Middle frontal gyrus (tissue), 1 donor: ENCODE measurements at regions not wholly inside any gene's neighbourhood (a gene's known extent, or its start where the extent isn't known, plus 50 kb on each side); places are given as distances from the start of the nearest gene placed in this dataset.
"Not testable (repeated sequence)": the region's sequence is repeated elsewhere in the genome, so short reads cannot be mapped to it uniquely, and the experiment has no call there.

Source experiments
- DNase-seq: peaks from one replicate; pipeline ENCODE4 v3.0.0-alpha.2; 2015; ENCODE audit warnings: low spot score; ENCODE audit errors: extremely low spot score

DNA sequence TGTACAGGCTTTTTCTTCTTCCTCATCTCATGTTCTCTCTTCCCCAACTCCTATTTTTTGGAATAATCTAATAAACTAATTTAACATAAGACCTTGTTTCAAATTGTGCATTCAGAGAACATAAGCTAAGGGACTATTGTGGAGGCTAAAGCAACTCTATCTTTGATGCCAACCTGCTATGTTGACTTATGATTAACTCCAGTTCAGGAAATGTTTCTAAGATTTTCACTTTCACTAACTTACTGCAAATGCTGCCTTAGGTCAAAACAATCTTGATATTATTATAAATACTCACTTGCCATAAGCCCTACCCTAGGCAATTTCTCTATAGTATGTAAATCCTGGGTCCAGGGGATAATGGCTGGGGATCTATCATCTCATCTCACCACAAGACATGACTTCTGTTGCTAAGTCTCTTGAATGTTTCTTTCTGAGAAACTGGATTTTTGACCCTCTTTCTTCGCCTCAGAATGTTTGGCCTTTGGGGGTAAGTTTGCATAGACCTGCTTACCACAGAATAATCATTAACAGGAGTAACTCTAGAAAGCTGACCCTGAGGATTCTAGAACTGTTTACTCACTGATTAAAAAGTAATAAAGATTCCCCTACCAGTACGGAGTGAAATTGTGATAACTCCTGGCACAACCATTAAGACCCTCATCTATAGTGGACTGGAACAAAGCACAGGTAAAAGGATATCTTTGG, 768.1 kb downstream of the GBE1 start:
- DNase-seq: no peak

- no peak for DNase-seq
Measured at GRCh38 chr3:80983753-80984152, 777.7 kb downstream of the GBE1 start.

DNA sequence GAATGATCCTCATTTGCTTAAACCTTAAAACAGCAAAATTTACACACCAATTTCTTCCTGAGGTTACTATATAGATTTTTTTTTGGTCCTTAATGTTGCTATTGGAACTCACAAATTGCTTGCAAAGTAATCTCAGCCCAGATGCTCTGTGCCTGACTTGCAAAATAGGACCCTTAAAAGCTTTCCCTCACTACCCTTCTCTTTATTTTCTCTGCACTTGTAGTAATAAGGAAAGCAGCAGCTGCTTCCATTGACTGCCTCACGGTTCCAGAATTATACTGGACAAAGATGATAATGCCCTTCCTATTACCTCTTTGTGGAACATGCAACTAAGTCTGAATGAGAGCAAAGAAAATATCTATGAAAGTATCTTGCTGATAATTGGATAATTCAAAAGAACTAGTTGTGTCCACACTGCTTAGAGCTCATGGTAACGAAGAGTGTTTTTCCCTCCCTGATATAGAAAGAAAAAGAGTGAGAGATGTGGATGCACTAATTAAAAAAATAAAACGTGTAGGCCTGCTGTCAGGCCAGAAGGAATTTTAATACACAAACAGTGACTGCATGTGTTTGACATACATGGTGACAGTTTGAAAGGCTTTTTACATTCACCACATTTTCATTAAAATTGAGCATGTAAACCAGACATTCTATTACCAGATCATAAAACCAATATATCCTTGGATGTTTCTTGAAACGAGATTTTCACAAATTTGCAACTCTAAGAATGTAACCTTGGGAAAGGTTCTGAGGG, 783.1 kb downstream of the GBE1 start:
- no peak for DNase-seq

- DNase-seq: no peak
Measured at GRCh38 chr3:80970292-80970691, 791.2 kb downstream of the GBE1 start.

- no peak for DNase-seq
Measured at GRCh38 chr3:80929576-80929975, 831.9 kb downstream of the GBE1 start.

DNA sequence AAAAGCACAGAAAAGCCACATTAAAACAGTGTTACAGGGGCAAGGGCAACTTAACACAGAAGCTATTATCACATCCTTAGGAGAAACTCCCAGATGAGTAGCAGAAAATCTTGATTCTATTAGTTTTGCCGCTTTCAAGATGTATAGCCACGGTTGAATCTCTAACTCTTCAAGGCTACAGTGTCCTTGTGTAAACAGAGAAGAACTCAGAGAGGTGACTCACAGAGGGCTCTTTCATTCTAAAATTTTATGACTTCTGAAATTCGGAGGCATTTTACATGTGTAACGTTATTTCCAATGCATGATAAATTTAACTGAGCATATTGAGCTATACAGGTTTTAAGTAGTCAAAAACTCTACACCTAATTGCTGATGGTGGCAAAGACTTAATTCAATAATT, 846.6 kb downstream of the GBE1 start:
- no peak for DNase-seq

DNA sequence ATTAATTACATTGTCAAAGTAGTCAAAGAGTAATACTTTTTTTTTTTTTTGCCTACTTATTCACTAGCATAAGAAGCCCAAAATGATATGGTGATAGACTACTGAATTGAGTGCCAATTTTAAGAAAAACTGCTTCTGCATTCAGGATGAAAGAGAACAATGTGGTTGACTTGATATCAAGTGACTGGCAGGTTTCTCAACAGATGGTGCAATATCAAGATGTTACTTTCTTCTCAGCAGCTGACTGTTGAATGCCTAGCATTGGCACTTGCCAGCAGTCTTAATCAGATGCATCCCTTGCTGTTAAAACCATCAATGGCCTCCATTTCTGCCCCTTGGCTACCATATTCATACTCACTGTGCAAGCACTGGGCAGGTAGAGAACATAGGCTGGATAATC, 863.2 kb downstream of the GBE1 start:
- no peak for DNase-seq

DNA sequence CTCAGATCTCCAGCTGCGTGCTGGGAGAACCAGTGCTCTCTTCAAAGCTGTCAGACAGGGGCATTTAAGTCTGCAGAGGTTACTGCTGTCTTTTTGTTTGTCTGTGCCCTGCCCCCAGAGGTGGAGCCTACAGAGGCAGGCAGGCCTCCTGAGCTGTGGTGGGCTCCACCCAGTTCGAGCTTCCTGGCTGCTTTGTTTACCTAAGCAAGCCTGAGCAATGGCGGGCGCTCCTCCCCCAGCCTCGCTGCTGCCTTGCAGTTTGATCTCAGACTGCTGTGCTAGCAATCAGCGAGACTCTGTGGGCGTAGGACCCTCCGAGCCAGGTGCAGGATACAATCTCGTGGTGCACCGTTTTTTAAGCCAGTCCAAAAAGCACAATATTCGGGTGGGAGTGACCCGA, 864.4 kb downstream of the GBE1 start:
- DNase-seq: not testable (repeated sequence)

- no peak for DNase-seq
Measured at GRCh38 chr3:80890571-80890970, 870.9 kb downstream of the GBE1 start.

DNA sequence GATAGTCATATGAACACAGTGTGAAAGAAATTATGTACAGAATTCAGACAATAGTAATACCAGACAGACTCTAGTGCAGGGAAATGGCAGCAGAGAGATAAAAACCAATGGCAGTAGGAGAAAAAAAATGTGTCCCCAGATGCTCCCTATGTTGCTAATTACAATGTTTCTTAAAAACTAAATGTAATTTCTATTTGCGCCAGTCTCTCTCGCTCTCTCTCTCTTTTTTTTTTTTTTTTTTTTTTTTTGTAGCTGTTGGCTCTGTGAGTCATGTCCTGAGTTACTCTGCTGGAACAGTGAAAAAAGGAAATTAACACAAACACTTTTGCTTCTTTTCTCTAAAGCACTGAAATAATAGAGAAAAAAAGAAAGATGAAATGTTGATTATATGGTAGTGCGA, 871.9 kb downstream of the GBE1 start:
- no peak for DNase-seq

DNA sequence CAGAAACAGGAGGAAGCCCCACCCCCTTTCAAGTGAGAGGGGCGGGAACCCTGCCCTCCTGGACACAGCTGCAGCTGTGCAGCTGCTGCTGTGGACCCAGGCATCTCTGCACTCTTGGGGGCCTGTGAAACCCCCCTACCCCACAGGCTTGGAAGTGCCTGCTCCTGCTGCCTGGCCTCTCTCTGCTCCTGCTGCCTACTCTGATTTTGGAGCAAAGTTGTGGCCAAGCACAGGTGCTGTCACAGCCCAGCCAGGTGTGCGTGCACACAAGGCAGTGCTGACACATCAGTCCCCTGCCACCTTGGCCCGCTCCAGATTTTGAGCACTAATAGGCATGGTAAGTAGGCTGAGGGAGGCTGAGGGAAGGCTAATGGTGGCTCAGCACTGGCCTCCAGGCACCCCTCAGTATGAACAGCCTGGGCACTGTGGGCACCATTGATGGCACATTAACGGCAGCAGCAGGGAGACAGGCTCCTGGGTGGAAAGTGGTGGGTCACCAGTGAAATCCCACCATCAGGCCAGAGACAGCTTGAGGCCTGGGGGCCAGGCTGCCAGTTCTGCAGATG, 890.9 kb downstream of the GBE1 start:
- DNase-seq: no peak

DNA sequence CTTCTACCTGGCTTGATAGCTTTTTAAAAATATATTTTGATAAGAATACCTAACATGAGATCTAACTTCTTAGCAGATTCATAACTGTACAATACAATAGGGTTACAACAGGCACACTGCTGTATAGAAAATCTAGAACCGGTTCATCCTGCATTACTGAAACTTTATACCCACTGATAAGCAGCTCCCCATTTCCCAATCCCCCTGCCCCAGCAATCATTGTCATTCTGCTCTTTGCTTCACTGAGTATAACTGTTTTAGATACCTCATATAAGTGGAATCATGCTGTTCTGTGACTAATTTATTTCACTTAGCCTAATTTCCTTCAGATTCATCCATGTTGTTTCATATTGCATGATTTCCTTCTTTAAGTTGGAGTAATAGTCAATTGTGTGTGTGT, 906.0 kb downstream of the GBE1 start:
- DNase-seq: no peak

GRCh38 chr3:80836395-80836794, 925.0 kb downstream of the GBE1 start:
- DNase-seq: no peak

GRCh38 chr3:80807577-80807976, 953.9 kb downstream of the GBE1 start:
- no peak for DNase-seq

- no peak for DNase-seq
Measured at GRCh38 chr3:80806673-80807072, 954.8 kb downstream of the GBE1 start.

GRCh38 chr3:80788914-80789313, 972.5 kb downstream of the GBE1 start:
- no peak for DNase-seq

- no peak for DNase-seq
Measured at GRCh38 chr3:80785875-80786274, 975.6 kb downstream of the GBE1 start.

DNA sequence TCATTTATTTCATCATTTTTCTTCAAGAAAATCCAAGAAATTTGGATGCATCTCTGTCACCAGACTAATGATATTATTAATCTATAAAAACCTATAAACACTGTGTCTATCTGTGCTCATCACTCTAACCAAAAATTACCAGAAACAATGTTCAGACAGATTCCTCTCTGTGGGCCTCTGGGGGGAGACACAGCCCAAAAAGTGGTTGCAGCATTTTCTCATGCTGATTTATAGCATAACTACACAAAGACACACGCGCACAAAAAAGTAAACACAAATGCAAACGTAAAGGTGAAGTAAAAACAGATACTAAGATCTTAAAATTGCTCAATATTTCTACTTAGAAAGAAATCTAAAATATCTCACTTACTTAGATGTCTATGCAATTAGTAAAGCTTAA, 976.0 kb downstream of the GBE1 start:
- DNase-seq: no peak

GRCh38 chr3:80771085-80771484, 990.4 kb downstream of the GBE1 start:
- DNase-seq: no peak

- DNase-seq: no peak
Measured at GRCh38 chr3:80770106-80771074, 991.1 kb downstream of the GBE1 start.

DNA sequence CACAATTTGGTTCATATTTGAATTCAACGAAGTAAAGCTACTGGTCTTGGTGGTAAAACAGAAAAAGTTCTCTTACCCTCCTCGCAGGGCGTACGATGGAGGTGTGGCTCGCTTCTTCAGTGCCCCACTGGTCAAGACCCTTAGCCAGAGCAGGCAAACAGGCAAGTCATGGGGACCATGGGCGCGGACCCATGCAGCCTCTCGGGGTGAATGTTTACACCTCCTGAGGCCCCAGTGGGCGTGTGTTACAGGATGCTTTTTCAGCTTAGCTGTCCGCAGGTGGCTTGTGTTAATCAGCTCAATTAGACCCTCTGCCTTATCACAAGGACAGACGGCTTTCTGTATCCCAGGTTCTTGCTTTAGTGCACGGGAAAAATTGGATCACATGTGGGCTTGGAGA, 991.8 kb downstream of the GBE1 start:
- no peak for DNase-seq

DNA sequence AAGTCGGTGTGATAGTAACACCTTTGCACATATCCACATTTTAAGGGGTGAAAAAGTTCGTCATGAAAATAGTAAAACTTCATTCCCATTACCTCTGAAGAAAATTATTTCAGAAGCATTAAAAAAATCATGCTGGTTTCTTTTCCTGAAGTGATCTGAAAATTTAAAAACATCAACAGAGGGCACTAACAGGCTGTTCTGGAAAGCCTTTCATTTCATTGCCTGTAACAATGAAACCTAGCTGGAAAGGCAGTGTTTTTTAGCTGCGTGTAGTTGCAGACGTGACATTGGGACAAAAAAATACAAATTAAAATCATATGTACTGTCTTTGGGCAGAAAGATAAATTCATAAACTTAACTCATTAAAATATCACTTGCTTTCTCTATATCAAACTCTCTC, 993.8 kb downstream of the GBE1 start:
- no peak for DNase-seq
